HG03565 (cell line): ENCODE measurements at regions not wholly inside any gene's neighbourhood (a gene's known extent, or its start where the extent isn't known, plus 50 kb on each side); places are given as distances from the start of the nearest gene placed in this dataset.
"Not testable (repeated sequence)": the region's sequence is repeated elsewhere in the genome, so short reads cannot be mapped to it uniquely, and the experiment has no call there.

Source experiments
- ATAC-seq: cut with Tn5 transposase; IDR thresholded peaks from one replicate; pipeline ENCODE4 v1.9.1; 2021; ENCODE audit warnings: mild to moderate bottlenecking, moderate library complexity; ENCODE audit not compliant: unreplicated experiment

DNA sequence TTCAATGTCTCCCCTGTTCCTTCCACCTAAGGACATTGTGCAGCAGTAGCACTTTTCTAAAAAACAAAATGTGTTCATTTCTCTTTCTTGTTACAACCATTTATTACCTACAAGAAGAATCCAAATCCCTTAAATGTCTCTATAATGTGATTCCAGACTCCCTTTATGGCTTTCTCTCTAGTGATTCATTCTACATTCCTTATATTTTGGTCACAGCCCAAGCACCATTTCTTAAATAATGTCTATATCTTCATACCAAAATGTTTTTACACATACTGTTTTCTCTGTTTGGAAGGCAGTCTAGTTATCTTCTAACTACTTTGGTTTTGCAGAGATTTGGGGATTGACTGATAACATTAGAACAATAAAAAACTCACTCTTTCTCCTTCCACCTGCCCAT, 1037.3 kb upstream of the FLRT2 start:
- no peak for ATAC-seq

DNA sequence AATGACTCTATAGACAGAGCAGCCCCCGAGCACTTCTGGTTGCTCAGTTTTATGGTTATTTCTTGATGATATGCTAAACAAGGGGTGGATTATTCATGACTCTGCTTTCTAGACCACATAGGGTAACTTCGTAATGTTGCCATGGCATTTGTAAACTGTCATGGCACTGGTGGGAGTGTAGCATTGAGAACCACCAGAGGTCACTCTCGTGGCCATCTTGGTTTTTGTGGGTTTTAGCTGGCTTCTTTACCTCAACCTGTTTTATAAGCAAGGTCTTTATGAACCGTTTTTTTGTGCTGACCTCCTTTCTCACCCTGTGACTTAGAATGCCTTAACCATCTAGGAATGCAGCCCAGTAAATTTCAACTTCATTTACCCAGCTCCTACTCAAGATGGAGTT, 1036.2 kb upstream of the FLRT2 start:
- ATAC-seq = no peak

DNA sequence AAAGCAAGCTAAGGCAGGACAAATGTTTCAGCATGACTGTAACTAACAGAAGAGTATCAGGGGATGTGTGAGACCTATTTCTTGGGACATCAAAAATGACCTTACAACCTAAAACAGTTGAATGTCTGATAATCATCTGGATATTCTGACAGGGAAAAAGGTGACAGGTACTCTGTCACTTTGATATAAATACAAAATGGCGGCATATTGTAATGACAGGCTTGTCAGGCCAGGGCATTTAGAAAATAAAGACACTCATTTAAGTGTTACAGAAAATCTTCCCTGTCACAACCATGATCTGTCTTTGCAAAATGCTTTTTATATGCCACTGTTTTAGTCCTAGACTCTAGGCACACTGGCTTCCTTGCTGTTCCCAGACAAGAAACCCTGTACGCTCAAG, 1033.3 kb upstream of the FLRT2 start:
- ATAC-seq = no peak

DNA sequence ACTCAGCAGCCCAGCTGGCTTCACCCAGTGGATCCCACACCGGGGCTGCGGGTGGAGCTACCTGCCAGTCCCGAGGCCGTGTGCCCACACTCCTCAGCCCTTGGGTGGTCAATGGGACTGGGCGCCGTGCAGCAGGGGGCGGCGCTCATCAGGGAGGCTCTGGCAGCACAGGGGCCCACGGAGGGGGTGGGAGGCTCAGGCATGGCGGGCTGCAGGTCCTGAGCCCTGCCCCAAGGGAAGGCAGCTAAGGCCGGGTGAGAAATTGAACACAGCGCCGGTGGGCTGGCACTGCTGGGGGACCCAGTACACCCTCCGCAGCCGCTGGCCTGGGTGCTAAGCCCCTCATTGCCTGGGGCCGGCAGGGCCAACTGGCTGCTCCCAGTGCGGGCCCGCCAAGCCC, 1017.1 kb upstream of the FLRT2 start:
- not testable (repeated sequence) for ATAC-seq

DNA sequence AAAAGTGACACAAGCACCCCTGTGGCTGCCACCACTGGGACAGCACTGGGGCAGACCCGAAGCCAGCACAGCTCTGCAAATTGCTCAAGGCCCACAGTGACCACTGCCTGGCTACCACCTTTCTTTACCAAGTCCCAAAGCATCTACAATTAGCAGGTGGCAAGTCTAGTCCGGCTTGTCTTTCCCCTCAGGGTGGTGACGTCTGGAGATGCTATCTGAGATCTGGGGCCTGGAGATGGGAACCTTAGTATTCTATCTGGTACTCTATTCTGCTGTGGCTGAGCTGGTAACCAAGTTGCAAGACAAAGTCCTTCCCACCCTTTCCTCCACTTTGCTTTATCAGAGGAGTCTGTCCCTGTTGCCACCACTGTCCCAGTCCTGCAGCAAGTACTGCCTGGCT, 1010.1 kb upstream of the FLRT2 start:
- ATAC-seq = no peak

DNA sequence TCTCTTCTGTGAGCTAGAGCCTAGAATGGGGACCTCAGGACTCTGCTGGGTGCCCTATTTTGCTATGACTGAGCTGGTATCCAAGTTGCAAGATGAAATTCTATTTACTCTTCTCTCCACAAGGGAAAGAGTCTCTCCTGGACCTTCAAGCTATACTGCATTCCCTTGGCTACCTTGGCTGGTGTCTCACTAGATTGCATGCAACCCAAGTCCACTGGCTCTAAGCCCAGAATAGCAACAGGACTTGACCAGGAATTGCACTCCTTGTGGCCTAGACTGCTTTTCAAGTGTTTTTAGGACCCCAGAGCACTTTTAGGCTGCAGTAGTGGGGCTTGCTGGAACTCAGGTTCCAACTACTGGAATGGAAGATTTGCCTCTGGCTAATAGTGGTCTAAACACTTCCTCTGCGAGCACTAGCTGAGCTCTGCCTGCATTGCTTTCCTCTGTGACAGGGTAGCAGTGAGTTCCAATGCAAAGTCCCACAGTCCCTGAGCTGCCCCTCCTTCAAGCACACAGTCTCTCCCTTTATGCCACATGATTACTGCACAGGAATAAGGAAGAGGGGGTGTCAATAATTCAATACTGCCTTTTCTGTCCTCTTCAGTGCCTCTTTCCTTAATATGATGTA, 1009.1 kb upstream of the FLRT2 start:
- no peak for ATAC-seq

DNA sequence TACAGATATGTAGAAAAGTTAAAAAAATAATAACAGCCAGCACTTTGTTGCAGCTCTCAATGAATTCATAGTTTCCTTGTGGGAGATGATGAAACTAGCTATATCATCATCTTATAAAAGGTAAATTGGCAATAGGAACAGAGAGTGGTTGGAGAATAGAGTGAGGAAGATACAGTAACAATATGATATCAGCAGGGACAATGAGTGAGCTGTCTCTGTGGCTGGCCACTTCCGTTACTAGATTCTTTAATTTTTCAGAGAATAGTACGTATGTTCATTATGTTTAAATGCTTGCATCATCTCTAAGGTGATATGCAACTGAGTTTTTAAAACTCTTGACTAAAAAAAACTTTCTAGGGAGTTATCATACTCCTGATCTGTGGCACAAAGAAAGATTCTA, 1006.2 kb upstream of the FLRT2 start:
- ATAC-seq = no peak

DNA sequence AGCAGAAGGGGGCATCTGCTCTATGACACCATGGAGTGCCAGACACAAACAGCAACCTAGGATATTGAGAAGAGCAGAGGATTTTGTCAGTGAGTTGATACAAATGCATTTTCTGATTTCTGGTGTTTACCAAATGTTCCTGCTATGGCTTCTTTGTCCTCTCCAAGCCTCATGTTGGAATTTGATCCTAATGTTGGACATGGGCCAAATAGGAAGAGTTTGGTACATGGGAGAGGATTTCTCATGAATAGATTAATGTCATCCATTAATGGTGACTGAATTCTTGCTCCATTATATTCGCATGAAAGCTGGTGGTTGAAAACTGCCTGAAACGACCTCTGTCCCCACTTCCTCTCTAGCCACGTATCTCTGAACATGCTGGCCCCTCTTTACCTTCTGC, 1002.2 kb upstream of the FLRT2 start:
- ATAC-seq = no peak

DNA sequence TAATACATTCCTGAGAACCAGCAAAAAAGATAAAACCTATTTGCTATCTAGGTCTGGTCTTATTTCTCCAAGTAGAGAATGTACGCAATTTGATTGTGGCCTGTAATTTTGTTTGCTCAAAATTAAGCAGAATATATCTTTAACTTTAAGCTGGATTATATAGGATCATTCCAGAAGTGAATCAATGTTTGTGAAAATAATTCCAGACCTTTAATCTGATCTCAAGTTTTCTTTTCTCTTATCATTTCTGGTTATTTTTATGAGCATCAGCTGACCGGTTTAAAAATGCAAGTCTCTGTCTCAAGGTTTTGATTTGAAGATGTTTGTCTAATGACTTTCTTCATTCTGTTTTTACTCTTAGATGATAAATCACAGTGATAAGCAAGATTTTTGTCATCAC, 997.9 kb upstream of the FLRT2 start:
- no peak for ATAC-seq

DNA sequence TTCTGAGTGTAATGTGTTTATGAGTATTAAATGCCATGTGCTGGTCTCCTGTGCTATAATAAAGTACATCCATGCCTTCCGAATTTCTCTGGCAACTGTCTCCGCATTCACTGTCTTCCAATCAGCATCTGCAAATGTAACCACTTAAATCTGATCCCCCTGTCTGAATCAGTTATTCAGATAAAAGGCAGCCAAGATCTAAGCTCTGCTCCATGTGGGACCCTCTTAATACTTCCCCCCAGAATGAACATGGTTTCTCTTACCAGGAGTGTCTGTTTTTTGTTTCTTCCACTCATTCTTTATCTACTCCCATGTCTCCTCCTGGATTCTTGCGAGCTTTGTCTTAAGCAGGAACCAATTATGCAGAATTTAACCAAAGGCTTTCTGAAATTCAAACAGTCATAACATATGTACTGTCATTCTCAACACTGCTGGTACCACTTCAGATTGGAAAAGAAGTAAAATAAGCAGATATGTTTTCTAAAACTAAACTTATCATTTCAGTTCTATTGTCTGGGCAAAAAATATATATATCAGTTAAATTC, 996.7 kb upstream of the FLRT2 start:
- no peak for ATAC-seq

DNA sequence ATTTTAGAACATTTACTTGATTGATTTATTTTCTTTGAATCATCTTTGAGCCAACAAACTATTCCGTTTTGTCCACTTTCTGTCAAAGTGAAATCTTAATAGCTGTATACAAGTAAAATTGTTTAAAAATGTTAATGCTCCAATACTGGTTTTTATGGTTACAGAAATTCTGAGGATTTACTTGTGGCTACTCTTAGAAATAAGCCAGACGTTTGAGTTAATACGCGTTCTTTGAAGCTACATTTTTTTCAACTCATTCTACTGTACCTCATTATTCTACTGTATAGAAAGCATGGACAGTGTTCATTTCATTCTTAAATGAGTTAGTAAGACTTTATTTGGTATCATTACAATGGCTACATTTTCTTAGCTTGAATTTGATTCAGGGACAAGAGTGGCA, 996.2 kb upstream of the FLRT2 start:
- ATAC-seq = no peak

DNA sequence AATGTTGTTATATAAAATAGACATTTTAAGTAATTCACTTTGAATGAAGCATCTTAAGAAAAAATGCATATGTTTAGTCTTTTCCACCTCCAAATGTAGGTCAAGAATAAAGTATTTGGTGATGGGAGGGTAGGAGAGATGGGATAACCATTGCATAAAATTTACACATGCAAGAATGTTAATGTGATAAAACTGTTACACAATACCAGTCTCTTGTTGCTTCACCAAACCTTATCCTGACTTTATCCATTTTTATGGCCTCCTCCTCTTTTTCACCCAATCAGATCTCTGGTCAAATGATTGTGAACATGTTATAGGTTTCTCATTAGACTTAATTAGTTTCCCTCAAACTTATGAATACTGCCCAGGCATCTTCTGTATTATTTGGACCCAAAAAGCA, 994.5 kb upstream of the FLRT2 start:
- no peak for ATAC-seq

DNA sequence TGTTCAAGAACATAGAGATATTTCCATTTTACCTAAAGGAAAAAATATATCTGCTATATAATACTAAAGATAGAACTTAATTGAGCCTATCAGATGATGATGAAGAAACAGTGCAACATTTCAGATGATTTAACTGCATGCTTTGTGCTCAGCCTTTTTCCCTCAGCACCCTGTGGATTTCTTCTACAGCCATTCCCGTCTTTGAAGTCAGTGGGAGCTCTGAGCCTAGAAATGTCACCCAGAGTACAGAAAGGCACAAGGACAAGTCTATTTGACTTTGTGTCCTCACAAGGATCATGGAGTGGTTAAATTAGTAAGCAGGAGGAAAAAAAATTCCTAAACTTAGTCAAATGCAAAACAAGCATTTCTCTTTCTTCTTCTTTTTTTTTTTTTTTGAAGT, 994.0 kb upstream of the FLRT2 start:
- no peak for ATAC-seq

DNA sequence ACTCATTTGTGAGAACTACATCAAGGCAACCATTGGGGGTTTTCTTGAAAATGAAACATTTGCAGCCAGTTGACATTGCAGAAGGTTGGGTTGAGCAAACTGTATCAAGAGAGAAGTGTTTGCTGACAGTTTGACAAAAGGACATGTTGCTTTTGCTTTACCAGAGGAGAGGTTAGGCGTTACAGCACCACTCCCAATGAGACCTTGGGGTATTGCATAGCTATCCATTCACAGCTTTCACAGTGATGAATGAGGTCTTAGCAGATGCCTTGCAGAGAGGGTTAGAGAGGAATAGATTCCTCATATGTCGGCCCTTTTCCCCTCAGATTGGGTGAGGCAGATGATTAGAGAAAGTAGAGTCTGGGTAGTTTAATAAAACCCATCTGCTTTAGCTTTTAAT, 988.9 kb upstream of the FLRT2 start:
- ATAC-seq = no peak

DNA sequence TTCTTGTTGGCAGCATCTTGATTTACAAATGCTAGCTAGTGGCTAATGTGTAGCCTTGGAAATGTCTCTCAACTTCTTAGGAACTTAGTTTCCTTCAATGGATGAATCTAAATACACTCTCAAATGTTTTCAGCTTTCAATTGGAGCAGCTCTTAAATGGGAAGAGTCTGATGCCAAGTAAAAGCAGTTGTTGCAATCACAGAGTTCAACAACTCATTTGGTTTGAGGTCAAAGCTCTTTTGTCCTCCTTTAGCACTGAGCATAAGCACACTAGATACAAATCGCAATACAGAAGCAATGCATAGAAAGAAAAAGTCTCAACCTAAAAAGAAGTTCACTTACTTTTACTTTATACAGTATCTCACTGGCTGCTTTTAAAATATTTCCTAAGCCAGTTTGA, 986.1 kb upstream of the FLRT2 start:
- no peak for ATAC-seq

DNA sequence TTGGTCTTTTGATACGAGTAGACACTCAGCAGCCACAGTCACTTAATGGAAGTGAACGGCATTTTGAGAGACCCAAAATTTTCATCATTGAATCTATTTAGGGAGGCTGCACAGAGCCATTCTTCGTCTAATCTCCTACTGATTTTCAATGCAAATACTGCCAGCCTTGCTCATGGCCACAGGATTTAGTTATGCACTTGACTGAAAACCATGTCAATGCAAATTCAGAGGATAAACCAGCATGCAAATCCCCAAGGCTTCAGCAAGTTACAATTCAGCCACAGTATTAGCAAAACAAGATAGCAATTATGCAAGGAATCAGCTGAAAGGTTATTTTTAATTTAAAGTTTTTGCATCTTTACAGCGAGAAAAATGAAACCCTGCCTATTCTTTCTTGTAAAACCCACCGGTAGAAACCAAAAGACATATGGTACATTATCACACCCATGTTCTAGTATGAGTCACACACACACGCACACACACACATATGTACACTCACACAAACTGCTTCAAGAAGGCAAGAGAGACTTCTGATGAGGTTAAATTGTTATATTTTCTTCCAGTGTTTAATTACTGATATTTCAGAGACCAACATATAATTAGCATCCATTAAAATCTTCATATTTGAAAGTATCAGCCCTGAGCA, 985.3 kb upstream of the FLRT2 start:
- no peak for ATAC-seq

DNA sequence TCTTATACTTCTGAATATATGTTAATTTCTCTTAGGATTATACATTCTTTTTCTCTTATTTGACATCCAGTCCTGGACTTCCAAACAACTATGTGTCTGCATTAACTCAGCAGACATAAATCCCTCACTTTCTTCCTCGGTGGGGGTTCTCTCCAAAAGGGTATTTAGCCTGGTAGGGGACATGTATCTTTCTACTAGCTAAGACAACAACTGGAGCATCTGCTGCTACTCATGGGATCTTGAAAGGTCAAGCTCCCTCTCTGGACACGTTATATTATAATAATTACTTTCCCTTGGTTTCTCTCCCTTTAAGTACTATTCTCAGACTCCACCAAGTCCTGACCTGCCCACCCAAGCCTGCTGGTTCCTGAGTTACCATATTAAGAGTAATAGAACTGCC, 983.7 kb upstream of the FLRT2 start:
- ATAC-seq = no peak

DNA sequence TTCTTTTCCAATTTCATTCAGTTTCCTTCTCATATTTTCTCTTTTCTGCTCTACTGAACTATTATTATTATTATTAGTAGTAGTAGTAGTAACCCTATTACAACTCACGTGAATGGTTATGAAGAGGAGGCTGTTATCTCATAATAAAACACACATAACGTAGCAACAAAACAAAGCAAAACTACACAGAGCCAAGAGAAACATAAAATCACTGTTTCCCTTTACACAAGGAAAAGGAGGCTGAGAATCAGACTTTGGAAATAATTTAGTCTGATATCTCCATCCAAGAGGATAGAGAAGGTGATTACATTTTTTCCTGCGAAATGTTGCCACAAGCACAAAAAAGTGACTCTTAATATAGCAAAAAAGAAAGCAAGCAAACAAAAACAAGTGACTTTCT, 975.8 kb upstream of the FLRT2 start:
- ATAC-seq = no peak

DNA sequence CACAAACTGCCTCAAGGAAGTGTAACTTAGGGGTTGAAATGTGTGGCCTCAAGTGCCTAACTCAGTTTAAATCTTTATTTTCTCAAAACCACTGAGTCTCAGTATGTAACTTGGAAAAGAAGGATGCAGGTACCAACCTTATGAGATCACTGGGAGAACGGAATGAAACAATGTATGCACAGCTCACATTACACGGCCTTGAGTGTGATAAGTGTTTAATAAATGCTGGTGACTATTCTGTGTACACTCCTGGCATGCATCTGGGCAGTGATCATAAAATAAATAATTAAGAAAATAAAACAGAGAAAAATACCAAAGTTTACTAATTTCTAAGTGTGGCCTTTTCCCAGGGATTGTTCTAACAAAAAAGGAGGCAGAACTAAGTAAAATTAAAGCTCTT, 974.5 kb upstream of the FLRT2 start:
- no peak for ATAC-seq

DNA sequence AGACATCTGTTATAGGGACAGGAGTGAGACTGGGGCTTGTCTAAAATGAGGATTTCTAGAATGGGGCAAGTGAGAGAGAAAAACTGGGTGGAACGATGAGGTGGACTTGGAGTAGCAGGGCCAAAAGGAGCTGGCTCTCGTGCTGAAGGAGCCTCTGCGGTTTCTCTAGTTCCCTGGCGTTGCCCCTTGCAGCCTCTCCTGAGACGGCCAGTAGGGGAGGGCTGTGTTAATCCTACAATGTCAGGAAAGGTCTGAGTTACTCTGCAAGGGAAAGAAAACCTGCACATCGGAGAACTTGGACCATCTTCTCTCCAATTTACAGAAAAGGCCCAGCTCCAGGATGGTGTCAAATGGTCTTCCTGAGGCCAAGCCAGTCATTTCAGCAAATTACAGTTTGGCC, 963.8 kb upstream of the FLRT2 start:
- no peak for ATAC-seq

DNA sequence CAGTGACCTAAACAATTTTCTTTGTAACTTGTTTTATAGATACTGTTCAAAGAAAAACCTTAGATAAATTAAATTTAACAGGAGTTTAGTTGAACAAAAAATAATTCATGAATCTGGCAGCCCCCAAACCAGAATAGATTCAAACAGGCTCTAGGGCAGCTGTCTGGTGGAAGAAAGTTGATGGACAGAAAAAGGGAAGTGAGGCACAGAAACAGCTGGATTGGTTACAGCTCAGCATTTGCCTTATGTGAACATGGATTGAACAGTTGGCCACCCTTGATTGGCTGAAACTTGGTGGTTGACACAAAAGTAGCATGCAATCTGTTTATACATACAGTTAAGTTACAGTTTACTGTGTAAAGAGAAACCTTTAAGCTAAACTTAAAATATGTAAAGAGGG, 954.3 kb upstream of the FLRT2 start:
- no peak for ATAC-seq

DNA sequence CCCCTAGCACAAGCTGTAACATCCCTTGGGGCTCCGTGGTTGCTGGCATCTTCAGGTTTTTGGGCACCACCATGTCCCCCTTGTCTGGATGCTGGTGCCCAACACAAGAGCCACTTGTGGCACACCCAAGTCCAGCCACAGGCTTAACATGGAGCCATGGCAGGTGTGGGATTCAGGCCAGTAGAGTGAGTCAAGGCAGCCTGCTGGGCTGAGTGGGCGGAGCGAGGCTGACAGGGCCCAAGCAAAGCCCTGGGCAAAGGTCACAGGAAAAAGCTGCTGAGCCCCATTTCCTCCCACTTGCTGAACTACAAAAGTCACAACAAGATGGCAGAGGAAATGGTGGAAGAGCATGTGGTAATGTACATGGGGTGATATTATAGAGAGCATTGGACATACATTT, 950.7 kb upstream of the FLRT2 start:
- ATAC-seq = no peak

DNA sequence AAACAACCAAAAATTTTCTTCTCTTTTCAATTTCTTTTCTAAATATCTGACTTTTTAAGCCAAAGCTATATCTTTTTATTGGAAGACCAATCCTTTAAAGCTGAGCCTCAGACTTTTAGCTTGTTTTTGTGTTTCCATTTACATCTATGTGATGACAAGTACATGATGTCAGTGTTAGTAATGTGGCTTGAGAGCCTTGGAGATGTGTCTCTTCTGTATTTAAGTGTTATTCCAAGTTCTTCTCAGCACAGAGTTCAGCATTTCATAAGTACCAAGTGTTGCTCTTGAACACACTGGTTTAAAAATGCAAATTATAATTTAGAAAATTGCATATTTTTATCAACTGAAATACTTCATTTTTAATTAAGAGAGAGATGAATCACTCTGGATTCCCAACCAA, 948.9 kb upstream of the FLRT2 start:
- ATAC-seq = no peak
